HEK293 (cell line): ENCODE measurements at regions not wholly inside any gene's neighbourhood (a gene's known extent, or its start where the extent isn't known, plus 50 kb on each side); places are given as distances from the start of the nearest gene placed in this dataset.

Experiments
- CTCF ChIA-PET: fragments of 350-600 bp; formaldehyde crosslinking; extraction: SDS; loops from one replicate; lab custom pipeline; 2021; ENCODE audit warnings: antibody characterized with exemption; lab: Yijun Ruan, JAX
- POLR2A ChIA-PET: fragments of 300-600 bp; formaldehyde crosslinking; extraction: SDS; loops from one replicate; lab custom pipeline; 2020; ENCODE audit warnings: antibody characterized with exemption, inconsistent platforms; lab: Yijun Ruan, JAX
- H3K27ac ChIP-seq: fragments of 200-500 bp; sonication (Bioruptor generic); 2 replicates; pipeline ENCODE4 v1.5.1; 2014; ENCODE audit warnings: low read depth, low read length, control low read depth, inconsistent platforms; ENCODE audit errors: extremely low read depth
- H3K36me3 ChIP-seq, 2 experiments: fragments of 200-500 bp in 1 of 2; sonication (Bioruptor generic) in 1 of 2; 1 replicate in 1 of 2; 2 replicates in 1 of 2; pipeline ENCODE4 v1.5.1; 2014 to 2017; ENCODE audit warnings: inconsistent platforms in 2 of 2, low read length in 2 of 2; ENCODE audit not compliant: control insufficient read depth in 2 of 2, insufficient read depth in 1 of 2
- H3K4me1 ChIP-seq: fragments of 200-500 bp; sonication (Bioruptor generic); 2 replicates; pipeline ENCODE4 v1.5.1; 2014; ENCODE audit warnings: mild to moderate bottlenecking, low read length, inconsistent platforms; ENCODE audit not compliant: control insufficient read depth, insufficient read depth
- H3K4me3 ChIP-seq: 2 replicates; pipeline ENCODE4 v1.5.1; 2011; ENCODE audit warnings: low read depth, mild to moderate bottlenecking, control low read depth, low read length, moderate library complexity
- H3K9me3 ChIP-seq: fragments of 200-500 bp; sonication (Bioruptor generic); 2 replicates; pipeline ENCODE4 v1.5.1; 2014; ENCODE audit warnings: low read depth, low read length, inconsistent platforms; ENCODE audit not compliant: control insufficient read depth, insufficient read depth
- GLI4 ChIP-seq: fragments of 450-650 bp; formaldehyde crosslinking; IDR thresholded peaks from 2 replicates; pipeline ENCODE4 v1.5.1; 2016; ENCODE audit warnings: missing biosample characterization, missing genetic modification characterization
- GLIS1 ChIP-seq: fragments of 450-650 bp; formaldehyde crosslinking; IDR thresholded peaks from 2 replicates; pipeline ENCODE4 v1.5.1; 2016; ENCODE audit warnings: missing biosample characterization, missing genetic modification characterization
- KLF7 ChIP-seq: fragments of 450-650 bp; formaldehyde crosslinking; IDR thresholded peaks from 2 replicates; pipeline ENCODE4 v1.5.1; 2016; ENCODE audit warnings: missing biosample characterization, missing genetic modification characterization, borderline replicate concordance
- ZFP69B ChIP-seq: fragments of 450-650 bp; formaldehyde crosslinking; IDR thresholded peaks from 2 replicates; pipeline ENCODE4 v1.5.1; 2016; ENCODE audit warnings: missing biosample characterization, missing genetic modification characterization
- ZIC2 ChIP-seq: fragments of 450-650 bp; formaldehyde crosslinking; IDR thresholded peaks from 2 replicates; pipeline ENCODE4 v1.5.1; 2016; ENCODE audit warnings: missing biosample characterization, missing genetic modification characterization
- ZNF114 ChIP-seq: fragments of 450-650 bp; formaldehyde crosslinking; IDR thresholded peaks from 2 replicates; pipeline ENCODE4 v1.5.0; 2017; ENCODE audit warnings: missing biosample characterization, missing genetic modification characterization
- ZNF121 ChIP-seq: fragments of 450-650 bp; formaldehyde crosslinking; IDR thresholded peaks from 2 replicates; pipeline ENCODE4 v1.5.1; 2016; ENCODE audit warnings: missing biosample characterization, missing genetic modification characterization
- ZNF133 ChIP-seq: fragments of 450-650 bp; formaldehyde crosslinking; IDR thresholded peaks from 2 replicates; pipeline ENCODE4 v1.5.1; 2016; ENCODE audit warnings: missing biosample characterization, missing genetic modification characterization
- ZNF174 ChIP-seq: fragments of 450-650 bp; formaldehyde crosslinking; IDR thresholded peaks from 2 replicates; pipeline ENCODE4 v1.5.0; 2017; ENCODE audit warnings: missing biosample characterization, mild to moderate bottlenecking, missing genetic modification characterization
- ZNF2 ChIP-seq: fragments of 450-650 bp; formaldehyde crosslinking; IDR thresholded peaks from 2 replicates; pipeline ENCODE4 v1.5.1; 2016; ENCODE audit warnings: missing biosample characterization, missing genetic modification characterization
- ZNF223 ChIP-seq: fragments of 450-650 bp; formaldehyde crosslinking; IDR thresholded peaks from 2 replicates; pipeline ENCODE4 v1.5.1; 2016; ENCODE audit warnings: missing biosample characterization, missing genetic modification characterization
- ZNF302 ChIP-seq: fragments of 450-650 bp; formaldehyde crosslinking; IDR thresholded peaks from 2 replicates; pipeline ENCODE4 v1.5.1; 2016; ENCODE audit warnings: missing biosample characterization, missing genetic modification characterization, low read depth
- ZNF366 ChIP-seq: fragments of 450-650 bp; formaldehyde crosslinking; conservative IDR thresholded peaks from 2 replicates; pipeline ENCODE4 v1.5.1; 2016; ENCODE audit warnings: missing biosample characterization, missing genetic modification characterization
- ZNF529 ChIP-seq: fragments of 450-650 bp; formaldehyde crosslinking; IDR thresholded peaks from 2 replicates; pipeline ENCODE4 v1.5.1; 2017; ENCODE audit warnings: missing genetic modification characterization, missing biosample characterization; ENCODE audit not compliant: insufficient replicate concordance
- ZNF548 ChIP-seq: fragments of 450-650 bp; formaldehyde crosslinking; IDR thresholded peaks from 2 replicates; pipeline ENCODE4 v1.5.1; 2016; ENCODE audit warnings: missing biosample characterization, missing genetic modification characterization
- ZNF623 ChIP-seq: fragments of 450-650 bp; formaldehyde crosslinking; IDR thresholded peaks from 2 replicates; pipeline ENCODE4 v1.5.1; 2016; ENCODE audit warnings: missing biosample characterization, missing genetic modification characterization
- ZNF768 ChIP-seq: fragments of 450-650 bp; formaldehyde crosslinking; IDR thresholded peaks from 2 replicates; pipeline ENCODE4 v1.5.1; 2018; ENCODE audit warnings: missing biosample characterization, mild to moderate bottlenecking, missing genetic modification characterization
- TF ChIP-seq, protein P1 (sequence below): fragments of 450-650 bp; formaldehyde crosslinking; IDR thresholded peaks from 2 replicates; pipeline ENCODE4 v1.5.1; 2016; ENCODE audit warnings: missing biosample characterization, missing genetic modification characterization
- TF ChIP-seq, protein P2 (sequence below): fragments of 450-650 bp; formaldehyde crosslinking; IDR thresholded peaks from 2 replicates; pipeline ENCODE4 v1.5.1; 2016; ENCODE audit warnings: missing biosample characterization, missing genetic modification characterization
- TF ChIP-seq, protein P3 (sequence below): fragments of 450-650 bp; formaldehyde crosslinking; optimal IDR thresholded peaks from 2 replicates; pipeline ENCODE3; 2016; ENCODE audit warnings: missing biosample characterization, mild to moderate bottlenecking, missing genetic modification characterization
- TF ChIP-seq, protein P4 (sequence below): fragments of 450-650 bp; formaldehyde crosslinking; IDR thresholded peaks from 2 replicates; pipeline ENCODE4; 2016; ENCODE audit warnings: missing biosample characterization, missing genetic modification characterization
- TF ChIP-seq, protein P5 (sequence below): fragments of 450-650 bp; formaldehyde crosslinking; IDR thresholded peaks from 2 replicates; pipeline ENCODE4 v1.5.1; 2016; ENCODE audit warnings: missing biosample characterization, missing genetic modification characterization
- TF ChIP-seq, protein P6 (sequence below): fragments of 450-650 bp; formaldehyde crosslinking; IDR thresholded peaks from 2 replicates; pipeline ENCODE4 v1.5.1; 2016; ENCODE audit warnings: missing biosample characterization, missing genetic modification characterization

DNA sequence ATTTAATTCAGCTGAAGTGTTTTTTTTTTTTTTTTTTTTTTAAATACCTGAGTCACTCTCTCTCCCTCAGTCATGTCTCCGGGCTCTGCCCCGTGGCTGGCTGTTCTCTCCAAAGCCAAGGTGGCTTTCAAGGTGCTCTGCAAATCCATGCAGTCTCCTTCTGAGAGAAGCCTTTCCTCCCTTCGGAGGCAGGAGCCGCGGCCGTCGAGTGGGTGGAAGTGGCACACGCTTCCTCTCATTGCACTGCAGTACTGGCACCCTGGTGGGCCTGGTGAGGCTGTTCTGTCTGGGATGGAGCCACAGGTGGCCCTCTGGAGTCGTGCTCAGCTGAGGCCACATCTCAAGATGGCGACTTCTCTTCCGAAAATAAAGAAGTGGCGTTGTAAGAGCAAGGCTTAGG, 221.8 kb downstream of the GLRX3 start:
- CTCF ChIA-PET: no interaction called here

DNA sequence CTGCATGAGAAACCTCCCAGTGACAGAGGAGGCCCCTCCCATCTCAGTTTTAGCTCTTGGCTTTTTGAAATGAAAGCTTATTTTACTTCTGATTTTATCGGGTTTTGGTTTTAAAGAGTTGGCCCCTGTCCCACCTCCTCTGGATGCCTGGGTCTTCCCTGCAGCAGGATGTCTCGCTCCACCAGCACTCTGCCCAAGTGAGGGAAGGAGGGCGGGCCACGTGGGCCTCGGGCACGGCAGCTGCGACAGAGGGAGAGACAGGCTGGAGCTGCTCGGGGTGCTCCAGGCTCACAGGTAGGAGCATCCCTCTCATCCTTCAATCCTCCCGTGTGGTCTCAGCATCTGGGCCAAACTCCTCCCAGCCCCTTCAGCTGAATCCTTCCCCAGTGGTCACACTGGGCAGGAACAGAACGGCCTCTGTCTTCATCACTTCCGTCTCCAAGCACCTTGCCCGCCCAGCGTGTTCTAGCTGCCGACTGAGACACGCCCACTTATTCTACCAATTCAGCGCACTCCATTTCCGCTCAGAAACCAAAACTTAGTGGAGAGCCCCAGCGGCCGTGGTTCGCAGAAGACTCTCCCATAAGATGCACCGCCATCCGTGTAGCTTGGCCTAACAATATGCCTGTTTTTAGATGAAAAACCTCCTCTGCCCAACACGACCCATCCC, 222.9 kb downstream of the GLRX3 start:
- Histone ChIP-seq H3K27ac (no peak overlapping the region), H3K36me3 (no peaks in the 10 kb centered on the region), H3K4me1 (no peaks in the 10 kb centered on the region), H3K9me3 (no peaks in the 10 kb centered on the region), H3K4me3 (no peak overlapping the region)
- POLR2A ChIA-PET: no interaction called here
- TF ChIP-seq, protein P1, sequence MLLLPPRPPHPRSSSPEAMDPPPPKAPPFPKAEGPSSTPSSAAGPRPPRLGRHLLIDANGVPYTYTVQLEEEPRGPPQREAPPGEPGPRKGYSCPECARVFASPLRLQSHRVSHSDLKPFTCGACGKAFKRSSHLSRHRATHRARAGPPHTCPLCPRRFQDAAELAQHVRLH: no peak
- TF ChIP-seq ZNF174: no peak
- no peak for TF ChIP-seq ZNF223 (tag by site-specific recombination)
- TF ChIP-seq, protein P2, sequence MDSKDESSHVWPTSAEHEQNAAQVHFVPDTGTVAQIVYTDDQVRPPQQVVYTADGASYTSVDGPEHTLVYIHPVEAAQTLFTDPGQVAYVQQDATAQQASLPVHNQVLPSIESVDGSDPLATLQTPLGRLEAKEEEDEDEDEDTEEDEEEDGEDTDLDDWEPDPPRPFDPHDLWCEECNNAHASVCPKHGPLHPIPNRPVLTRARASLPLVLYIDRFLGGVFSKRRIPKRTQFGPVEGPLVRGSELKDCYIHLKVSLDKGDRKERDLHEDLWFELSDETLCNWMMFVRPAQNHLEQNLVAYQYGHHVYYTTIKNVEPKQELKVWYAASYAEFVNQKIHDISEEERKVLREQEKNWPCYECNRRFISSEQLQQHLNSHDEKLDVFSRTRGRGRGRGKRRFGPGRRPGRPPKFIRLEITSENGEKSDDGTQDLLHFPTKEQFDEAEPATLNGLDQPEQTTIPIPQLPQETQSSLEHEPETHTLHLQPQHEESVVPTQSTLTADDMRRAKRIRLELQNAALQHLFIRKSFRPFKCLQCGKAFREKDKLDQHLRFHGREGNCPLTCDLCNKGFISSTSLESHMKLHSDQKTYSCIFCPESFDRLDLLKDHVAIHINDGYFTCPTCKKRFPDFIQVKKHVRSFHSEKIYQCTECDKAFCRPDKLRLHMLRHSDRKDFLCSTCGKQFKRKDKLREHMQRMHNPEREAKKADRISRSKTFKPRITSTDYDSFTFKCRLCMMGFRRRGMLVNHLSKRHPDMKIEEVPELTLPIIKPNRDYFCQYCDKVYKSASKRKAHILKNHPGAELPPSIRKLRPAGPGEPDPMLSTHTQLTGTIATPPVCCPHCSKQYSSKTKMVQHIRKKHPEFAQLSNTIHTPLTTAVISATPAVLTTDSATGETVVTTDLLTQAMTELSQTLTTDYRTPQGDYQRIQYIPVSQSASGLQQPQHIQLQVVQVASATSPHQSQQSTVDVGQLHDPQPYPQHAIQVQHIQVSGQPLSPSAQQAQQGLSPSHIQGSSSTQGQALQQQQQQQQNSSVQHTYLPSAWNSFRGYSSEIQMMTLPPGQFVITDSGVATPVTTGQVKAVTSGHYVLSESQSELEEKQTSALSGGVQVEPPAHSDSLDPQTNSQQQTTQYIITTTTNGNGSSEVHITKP (tag by site-specific recombination): no peak
- no peak for TF ChIP-seq ZNF114
- TF ChIP-seq, protein P3, sequence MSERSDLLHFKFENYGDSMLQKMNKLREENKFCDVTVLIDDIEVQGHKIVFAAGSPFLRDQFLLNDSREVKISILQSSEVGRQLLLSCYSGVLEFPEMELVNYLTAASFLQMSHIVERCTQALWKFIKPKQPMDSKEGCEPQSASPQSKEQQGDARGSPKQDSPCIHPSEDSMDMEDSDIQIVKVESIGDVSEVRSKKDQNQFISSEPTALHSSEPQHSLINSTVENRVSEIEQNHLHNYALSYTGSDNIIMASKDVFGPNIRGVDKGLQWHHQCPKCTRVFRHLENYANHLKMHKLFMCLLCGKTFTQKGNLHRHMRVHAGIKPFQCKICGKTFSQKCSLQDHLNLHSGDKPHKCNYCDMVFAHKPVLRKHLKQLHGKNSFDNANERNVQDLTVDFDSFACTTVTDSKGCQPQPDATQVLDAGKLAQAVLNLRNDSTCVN: no peak
- no peak for TF ChIP-seq GLI4
- TF ChIP-seq ZFP69B: no peak
- no peak for TF ChIP-seq ZNF133 (tag by site-specific recombination)
- TF ChIP-seq ZNF548 (tag by site-specific recombination): no peak
- TF ChIP-seq ZNF302 (tag by site-specific recombination): no peak
- TF ChIP-seq, protein P4, sequence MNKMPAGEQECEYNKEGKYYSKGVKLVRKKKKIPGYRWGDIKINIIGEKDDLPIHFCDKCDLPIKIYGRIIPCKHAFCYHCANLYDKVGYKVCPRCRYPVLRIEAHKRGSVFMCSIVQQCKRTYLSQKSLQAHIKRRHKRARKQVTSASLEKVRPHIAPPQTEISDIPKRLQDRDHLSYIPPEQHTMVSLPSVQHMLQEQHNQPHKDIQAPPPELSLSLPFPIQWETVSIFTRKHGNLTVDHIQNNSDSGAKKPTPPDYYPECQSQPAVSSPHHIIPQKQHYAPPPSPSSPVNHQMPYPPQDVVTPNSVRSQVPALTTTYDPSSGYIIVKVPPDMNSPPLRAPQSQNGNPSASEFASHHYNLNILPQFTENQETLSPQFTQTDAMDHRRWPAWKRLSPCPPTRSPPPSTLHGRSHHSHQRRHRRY: no peak
- TF ChIP-seq KLF7 (tag by site-specific recombination): no peak
- CTCF ChIA-PET: no interaction called here

More for the DNA sequence above, 221.8 kb downstream of the GLRX3 start:
- Histone ChIP-seq H3K36me3 (no peaks in the 10 kb centered on the region), H3K9me3 (no peaks in the 10 kb centered on the region), H3K4me1 (no peaks in the 10 kb centered on the region), H3K4me3 (no peak overlapping the region), H3K27ac (no peak overlapping the region)
- no peak for TF ChIP-seq ZNF529 (tag by site-specific recombination)
- no peak for TF ChIP-seq GLIS1 (tag by site-specific recombination)
- TF ChIP-seq, protein P5, sequence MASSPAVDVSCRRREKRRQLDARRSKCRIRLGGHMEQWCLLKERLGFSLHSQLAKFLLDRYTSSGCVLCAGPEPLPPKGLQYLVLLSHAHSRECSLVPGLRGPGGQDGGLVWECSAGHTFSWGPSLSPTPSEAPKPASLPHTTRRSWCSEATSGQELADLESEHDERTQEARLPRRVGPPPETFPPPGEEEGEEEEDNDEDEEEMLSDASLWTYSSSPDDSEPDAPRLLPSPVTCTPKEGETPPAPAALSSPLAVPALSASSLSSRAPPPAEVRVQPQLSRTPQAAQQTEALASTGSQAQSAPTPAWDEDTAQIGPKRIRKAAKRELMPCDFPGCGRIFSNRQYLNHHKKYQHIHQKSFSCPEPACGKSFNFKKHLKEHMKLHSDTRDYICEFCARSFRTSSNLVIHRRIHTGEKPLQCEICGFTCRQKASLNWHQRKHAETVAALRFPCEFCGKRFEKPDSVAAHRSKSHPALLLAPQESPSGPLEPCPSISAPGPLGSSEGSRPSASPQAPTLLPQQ (tag by site-specific recombination): no peak
- TF ChIP-seq ZNF768: no peak
- no peak for TF ChIP-seq ZIC2 (tag by site-specific recombination)
- TF ChIP-seq, protein P6, sequence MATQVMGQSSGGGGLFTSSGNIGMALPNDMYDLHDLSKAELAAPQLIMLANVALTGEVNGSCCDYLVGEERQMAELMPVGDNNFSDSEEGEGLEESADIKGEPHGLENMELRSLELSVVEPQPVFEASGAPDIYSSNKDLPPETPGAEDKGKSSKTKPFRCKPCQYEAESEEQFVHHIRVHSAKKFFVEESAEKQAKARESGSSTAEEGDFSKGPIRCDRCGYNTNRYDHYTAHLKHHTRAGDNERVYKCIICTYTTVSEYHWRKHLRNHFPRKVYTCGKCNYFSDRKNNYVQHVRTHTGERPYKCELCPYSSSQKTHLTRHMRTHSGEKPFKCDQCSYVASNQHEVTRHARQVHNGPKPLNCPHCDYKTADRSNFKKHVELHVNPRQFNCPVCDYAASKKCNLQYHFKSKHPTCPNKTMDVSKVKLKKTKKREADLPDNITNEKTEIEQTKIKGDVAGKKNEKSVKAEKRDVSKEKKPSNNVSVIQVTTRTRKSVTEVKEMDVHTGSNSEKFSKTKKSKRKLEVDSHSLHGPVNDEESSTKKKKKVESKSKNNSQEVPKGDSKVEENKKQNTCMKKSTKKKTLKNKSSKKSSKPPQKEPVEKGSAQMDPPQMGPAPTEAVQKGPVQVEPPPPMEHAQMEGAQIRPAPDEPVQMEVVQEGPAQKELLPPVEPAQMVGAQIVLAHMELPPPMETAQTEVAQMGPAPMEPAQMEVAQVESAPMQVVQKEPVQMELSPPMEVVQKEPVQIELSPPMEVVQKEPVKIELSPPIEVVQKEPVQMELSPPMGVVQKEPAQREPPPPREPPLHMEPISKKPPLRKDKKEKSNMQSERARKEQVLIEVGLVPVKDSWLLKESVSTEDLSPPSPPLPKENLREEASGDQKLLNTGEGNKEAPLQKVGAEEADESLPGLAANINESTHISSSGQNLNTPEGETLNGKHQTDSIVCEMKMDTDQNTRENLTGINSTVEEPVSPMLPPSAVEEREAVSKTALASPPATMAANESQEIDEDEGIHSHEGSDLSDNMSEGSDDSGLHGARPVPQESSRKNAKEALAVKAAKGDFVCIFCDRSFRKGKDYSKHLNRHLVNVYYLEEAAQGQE (tag by site-specific recombination): no peak
- no peak for TF ChIP-seq ZNF623 (tag by site-specific recombination)
- no peak for TF ChIP-seq ZNF366 (tag by site-specific recombination)
- no peak for TF ChIP-seq KLF7 (tag by site-specific recombination)
- no peak for TF ChIP-seq ZNF121 (tag by site-specific recombination)
- no peak for TF ChIP-seq ZNF2
- POLR2A ChIA-PET: no interaction called here
